ENCODE measurements at regions not wholly inside any gene's neighbourhood (a gene's known extent, or its start where the extent isn't known, plus 50 kb on each side); places are given as distances from the start of the nearest gene placed in this dataset.

DNA sequence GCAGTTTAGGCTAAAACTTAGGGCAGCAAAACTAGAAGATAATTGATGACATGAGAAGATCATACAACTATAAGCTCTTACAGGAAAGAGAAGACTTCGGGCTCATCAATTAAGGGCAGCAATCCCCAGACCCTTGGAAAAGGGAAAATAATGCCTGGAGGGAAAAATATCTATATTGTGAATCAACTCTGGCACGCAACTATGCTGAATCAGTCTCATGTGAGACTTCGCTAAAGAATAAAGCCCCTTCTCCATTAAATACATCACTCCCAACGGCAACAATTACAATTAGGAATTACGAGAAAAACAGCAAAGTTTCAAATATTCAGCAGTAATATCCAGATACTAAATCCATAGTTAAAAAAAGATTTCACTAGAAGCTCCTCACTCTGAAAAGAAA is 2016.8 kb upstream of the IGFBP7 start:
- Histone ChIP-seq H3K9me3 (ENCODE audit: low read depth, low read length) (no peaks in the 10 kb centered on the region), H3K4me3 (ENCODE audit: low read length) (no peak overlapping the region), H3K4me1 (ENCODE audit: insufficient read depth, low read length) (no peaks in the 10 kb centered on the region), H3K27me3 (ENCODE audit: insufficient read depth, low read length) (no peaks in the 10 kb centered on the region)

DNA sequence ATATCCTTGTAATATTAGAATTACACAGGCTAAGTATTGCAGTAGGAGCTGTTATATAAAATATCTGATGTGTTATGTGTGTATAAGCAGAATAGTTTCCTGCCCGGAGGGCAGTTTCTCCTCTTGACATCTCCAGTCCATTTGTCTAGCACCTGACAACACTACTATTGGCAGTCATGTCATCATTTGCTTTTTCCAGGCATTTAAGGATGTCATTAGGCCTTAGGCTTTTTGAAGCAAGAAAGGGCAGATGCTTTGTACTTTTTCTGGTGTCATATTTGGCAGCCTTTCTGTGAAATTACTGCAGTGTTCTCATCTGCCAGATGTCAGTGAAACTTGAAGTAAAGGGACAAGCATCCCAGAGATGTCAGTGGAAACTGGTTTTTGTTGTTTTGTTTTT is 2017.6 kb upstream of the IGFBP7 start:
- Histone ChIP-seq H3K9me3 (ENCODE audit: low read depth, low read length) (no peaks in the 10 kb centered on the region), H3K27me3 (ENCODE audit: insufficient read depth, low read length) (no peaks in the 10 kb centered on the region), H3K4me3 (ENCODE audit: low read length) (no peak overlapping the region), H3K4me1 (ENCODE audit: insufficient read depth, low read length) (no peaks in the 10 kb centered on the region)

DNA sequence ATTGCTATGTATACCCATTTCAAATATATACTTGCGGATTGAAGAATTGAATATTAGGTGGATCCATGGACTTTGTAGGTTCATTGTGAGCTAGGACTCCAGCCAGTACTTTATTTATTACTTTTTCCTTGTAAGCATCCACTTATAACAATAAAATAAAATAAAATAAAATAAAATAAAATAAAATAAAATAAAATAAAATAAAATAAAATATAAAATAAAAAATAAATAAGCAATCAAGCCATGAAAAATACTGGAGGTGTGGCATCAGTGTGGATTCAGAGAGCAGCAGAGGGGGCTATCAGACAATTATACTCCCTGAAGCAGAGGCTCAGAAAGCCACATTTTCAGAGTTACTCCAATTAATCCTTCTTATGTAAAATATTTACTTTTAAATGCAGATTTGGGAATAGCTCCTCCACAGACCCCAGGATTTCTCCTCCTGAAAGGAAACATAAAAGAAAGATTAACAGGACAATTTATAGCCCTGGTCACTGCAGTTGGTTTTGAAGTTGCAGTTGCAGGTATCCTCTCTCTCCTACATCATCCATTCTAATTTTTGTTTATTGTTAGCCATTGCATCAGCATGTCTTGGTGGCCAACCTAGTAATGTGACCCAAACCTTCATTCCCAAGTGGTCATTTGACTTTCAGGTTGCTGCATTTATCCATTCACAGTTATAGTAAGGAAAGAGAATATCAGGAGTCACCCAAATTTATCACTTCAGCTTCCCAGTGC is 2025.2 kb upstream of the IGFBP7 start:
- H3K4me3 ChIP-seq (ENCODE audit: low read length) = no peak overlapping the region
- no peaks in the 10 kb centered on the region for H3K4me1 ChIP-seq (ENCODE audit: insufficient read depth, low read length)
- no peaks in the 10 kb centered on the region for H3K27me3 ChIP-seq (ENCODE audit: insufficient read depth, low read length)
- H3K9me3 ChIP-seq (ENCODE audit: low read depth, low read length) = no peaks in the 10 kb centered on the region

DNA sequence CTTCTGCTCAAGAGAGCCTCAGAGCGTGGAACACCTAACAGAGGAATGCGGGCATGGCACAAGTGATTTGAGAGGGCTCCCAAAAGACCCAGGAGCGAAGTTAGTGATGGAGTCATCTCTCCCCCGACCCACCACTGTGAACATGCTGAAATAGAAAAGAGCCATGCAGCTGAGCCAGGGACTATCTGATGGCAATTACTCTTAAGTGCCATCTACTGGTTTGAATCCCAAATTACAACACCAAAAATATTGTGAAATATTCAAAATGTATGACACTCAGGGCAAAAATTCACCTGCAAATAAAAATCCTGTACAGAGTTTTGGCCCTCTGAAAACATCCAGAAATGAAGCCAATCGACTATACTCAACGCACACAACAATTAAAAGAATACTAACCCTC is 2038.9 kb upstream of the ADGRL3 start:
- H3K27me3 ChIP-seq (ENCODE audit: insufficient read depth, low read length) = no peaks in the 10 kb centered on the region
- no peaks in the 10 kb centered on the region for H3K4me1 ChIP-seq (ENCODE audit: insufficient read depth, low read length)
- no peak overlapping the region for H3K4me3 ChIP-seq (ENCODE audit: low read length)
- H3K9me3 ChIP-seq (ENCODE audit: low read depth, low read length) = peaks cover 7% of the 10 kb centered on the region

DNA sequence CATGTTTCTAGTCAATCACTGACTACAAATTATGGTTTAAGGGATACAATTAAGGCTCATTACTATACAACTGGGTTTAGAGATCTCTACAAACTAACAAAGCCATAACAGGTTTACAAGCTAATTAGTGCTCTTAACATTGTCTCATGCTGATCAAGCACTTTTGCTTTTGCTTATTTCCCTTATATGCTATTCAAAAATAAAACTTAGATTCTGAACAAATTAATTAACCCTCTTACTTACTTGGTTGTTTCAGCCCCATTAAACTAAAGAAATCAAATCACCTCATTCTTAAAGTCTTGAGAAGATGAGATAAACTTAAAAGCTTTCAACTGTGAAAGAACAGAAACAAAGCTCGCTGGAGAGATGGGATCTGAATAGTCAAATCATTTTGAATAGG is 2024.5 kb upstream of the ADGRL3 start:
- no peak overlapping the region for H3K4me3 ChIP-seq (ENCODE audit: low read length)
- H3K4me1 ChIP-seq (ENCODE audit: insufficient read depth, low read length) = no peaks in the 10 kb centered on the region
- H3K9me3 ChIP-seq (ENCODE audit: low read depth, low read length) = no peaks in the 10 kb centered on the region
- H3K27me3 ChIP-seq (ENCODE audit: insufficient read depth, low read length) = no peaks in the 10 kb centered on the region

DNA sequence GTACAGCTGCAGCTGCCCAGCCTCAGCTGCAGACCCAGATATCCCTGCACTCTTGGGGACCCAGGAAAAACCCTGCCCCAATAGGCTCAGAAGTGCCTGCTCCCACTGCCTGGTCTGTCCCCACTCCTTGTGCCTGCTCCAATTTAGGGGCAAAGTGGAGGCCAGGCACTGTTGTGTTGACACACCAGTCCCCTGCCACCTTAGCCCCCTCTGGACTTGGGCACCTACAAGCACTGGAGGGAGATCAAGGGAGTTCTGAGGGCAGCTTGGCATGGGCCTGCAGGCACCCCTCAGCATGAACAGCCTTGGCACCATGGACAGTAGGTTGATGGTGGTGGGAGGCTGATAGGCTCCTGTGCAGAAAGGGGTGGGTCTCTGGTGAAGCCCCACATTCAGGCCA is 2020.8 kb upstream of the ADGRL3 start:
- no peak overlapping the region for H3K4me3 ChIP-seq (ENCODE audit: low read length)
- no peaks in the 10 kb centered on the region for H3K27me3 ChIP-seq (ENCODE audit: insufficient read depth, low read length)
- H3K4me1 ChIP-seq (ENCODE audit: insufficient read depth, low read length) = no peaks in the 10 kb centered on the region
- H3K9me3 ChIP-seq (ENCODE audit: low read depth, low read length) = no peaks in the 10 kb centered on the region

DNA sequence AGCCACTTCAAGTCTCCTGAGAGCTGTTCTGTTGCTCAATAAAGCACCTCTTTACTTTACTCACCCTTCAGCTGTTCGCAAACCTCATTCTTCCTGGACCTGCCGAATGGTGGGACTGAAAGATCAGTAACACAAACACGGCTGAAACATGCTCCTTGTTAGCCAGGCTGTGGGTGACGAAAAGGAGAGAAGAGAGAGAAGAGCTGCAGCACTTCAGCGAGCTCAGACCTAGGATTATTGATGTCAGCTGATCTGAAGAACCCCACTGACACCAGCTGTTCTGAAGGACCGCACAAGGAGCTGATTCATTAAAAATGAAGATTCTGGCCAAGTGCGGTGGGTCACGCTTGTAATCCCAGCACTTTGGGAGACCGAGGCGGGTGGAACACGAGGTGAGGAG is 2020.0 kb upstream of the ADGRL3 start:
- no peaks in the 10 kb centered on the region for H3K9me3 ChIP-seq (ENCODE audit: low read depth, low read length)
- H3K4me1 ChIP-seq (ENCODE audit: insufficient read depth, low read length) = no peaks in the 10 kb centered on the region
- no peak overlapping the region for H3K4me3 ChIP-seq (ENCODE audit: low read length)
- no peaks in the 10 kb centered on the region for H3K27me3 ChIP-seq (ENCODE audit: insufficient read depth, low read length)

DNA sequence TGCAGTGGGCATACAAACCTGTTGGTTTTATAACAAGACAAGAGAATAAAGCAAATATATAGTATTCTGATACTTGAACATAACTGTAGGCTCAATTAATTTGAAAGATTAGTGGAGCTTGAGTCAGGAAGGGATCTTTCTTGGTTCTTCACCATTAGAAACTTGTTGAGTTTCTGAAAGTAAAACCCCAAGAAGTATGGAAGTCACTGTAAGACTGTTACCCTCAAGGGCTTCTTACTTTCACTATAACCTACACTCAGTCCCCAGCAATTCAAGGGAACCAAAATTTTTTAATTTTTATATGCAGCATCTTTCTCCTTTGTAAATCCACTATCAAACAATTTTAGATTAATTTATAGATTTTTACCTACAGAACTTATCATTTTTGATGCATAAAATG is 2019.2 kb upstream of the ADGRL3 start:
- H3K9me3 ChIP-seq (ENCODE audit: low read depth, low read length) = no peaks in the 10 kb centered on the region
- H3K4me3 ChIP-seq (ENCODE audit: low read length) = no peak overlapping the region
- no peaks in the 10 kb centered on the region for H3K4me1 ChIP-seq (ENCODE audit: insufficient read depth, low read length)
- H3K27me3 ChIP-seq (ENCODE audit: insufficient read depth, low read length) = no peaks in the 10 kb centered on the region

DNA sequence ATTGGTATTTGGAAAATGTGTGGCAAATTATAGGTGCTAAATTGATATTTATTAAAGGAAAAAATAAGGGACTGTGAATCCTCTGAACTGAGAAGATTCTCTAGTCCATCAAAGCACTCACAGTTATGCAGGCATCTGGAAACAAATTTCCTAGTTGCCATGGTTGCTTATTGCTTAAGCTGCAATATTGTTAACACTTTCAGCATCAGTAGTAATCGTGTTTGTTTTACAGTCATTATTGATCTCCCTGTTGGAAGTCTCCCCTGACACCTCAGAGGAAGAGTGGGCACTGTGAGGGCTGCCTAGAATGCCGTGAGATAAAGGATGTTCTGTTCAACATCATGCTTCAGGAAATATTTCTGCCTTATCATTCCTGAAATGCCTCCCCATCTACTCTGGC is 2004.3 kb upstream of the ADGRL3 start:
- Histone ChIP-seq H3K27me3 (ENCODE audit: insufficient read depth, low read length) (no peaks in the 10 kb centered on the region), H3K9me3 (ENCODE audit: low read depth, low read length) (no peaks in the 10 kb centered on the region), H3K4me1 (ENCODE audit: insufficient read depth, low read length) (no peaks in the 10 kb centered on the region), H3K4me3 (ENCODE audit: low read length) (no peak overlapping the region)

DNA sequence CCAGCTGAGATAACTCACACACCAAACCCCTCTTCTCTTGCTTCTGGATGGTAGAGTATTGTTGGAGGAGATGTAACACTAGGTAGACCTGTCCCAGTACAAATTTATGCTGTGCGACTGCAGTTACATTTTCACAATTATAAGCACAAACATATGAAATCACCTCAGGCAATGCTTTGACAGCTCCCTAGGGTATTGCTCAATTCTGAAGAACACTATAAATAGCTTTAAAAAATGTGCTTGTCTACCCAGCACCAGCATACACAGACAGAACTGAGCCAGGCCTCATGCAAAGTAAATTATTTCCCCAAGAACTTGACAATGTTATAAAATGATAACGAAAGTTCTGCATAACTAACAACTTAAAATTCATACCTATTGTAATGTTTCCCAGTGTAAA is 1999.1 kb upstream of the ADGRL3 start:
- H3K27me3 ChIP-seq (ENCODE audit: insufficient read depth, low read length) = no peaks in the 10 kb centered on the region

DNA sequence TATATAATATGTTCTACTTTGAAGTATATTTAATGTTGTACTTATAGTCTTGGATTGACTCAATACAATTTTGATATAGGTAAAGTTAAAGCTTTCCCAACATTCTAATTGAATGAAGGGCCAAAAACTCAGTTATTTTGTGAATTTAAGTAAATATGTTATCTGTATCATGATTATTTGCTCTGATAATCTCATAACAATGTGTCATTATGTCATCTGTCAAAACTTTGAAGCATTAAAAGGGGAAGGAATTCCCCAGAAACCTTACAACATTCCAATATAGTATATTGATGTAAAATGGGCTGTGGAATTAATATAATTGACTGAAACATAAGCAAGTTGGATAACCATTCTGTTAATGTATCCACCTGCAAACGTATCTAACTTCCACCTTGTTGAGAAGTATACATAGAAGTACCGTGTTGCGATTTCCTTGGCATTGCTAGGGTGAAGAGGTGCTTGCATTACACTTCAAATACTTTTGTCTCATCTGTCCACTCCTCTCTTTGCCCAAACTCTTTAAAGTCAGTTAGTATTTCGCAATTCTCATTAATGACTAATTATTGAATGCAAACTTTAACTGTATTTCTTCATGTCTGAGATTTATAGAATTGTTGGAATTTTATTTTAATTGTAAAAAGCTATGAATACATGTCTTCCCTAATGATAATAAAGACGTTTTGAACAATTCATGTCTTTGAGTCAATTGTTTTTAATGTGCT is 1982.1 kb upstream of the ADGRL3 start:
- no peaks in the 10 kb centered on the region for H3K9me3 ChIP-seq (ENCODE audit: low read depth, low read length)
- no peaks in the 10 kb centered on the region for H3K27me3 ChIP-seq (ENCODE audit: insufficient read depth, low read length)
- no peak overlapping the region for H3K4me3 ChIP-seq (ENCODE audit: low read length)
- no peaks in the 10 kb centered on the region for H3K4me1 ChIP-seq (ENCODE audit: insufficient read depth, low read length)

More for the DNA sequence above, 1999.1 kb upstream of the ADGRL3 start:
- H3K4me3 ChIP-seq (ENCODE audit: low read length) = no peak overlapping the region
- H3K4me1 ChIP-seq (ENCODE audit: insufficient read depth, low read length) = no peaks in the 10 kb centered on the region
- H3K9me3 ChIP-seq (ENCODE audit: low read depth, low read length) = no peaks in the 10 kb centered on the region

DNA sequence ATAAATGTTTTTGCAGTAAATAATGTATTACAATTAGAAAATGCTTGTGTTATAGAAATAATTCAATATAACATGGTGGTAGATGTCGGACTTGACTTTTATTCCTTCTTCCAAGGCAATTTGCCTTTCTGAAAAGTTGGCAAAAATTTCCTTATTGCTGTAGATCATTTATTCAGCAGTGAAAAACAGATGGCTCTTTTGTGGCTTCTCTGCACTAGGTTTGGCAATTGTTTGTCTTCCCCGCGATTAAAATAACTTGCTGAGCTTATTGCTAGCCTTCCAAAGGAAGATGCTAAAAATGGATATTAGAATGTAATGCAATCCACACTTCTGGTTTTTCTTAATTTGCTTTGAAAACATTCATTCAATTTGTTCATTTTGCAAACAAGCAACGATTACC is 1977.9 kb upstream of the ADGRL3 start:
- no peaks in the 10 kb centered on the region for H3K27me3 ChIP-seq (ENCODE audit: insufficient read depth, low read length)
- H3K4me3 ChIP-seq (ENCODE audit: low read length) = no peak overlapping the region
- no peaks in the 10 kb centered on the region for H3K9me3 ChIP-seq (ENCODE audit: low read depth, low read length)

DNA sequence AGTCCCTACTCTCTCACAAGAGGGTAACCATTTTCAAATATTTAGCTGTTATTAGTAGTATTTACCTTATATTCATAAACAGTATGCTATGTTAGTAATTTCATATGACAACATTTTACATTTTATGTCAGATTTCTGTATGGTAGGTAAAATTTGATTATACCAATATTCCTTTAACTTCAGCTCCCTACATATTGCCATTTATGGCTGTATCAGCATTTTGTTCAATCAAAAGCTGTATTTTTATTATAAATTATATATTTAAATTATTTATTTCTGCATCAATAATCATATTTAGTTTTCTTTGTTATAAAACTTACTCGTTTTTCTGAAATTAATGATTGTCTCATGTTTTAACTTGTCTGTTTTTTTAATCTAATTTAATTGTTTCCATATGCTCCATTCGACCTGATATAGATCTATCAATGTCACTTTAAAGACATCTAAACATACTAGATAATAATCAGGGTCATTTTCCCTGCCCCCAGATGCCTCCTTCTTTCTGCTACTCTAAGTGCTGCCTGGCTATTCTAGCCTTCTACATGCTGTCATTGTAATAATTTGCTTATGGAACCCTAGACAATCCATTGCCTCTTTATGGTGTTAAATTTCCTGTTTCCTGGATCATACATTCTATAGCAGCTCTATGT is 1976.7 kb upstream of the ADGRL3 start:
- Histone ChIP-seq H3K4me1 (ENCODE audit: insufficient read depth, low read length) (no peaks in the 10 kb centered on the region), H3K4me3 (ENCODE audit: low read length) (no peak overlapping the region)

More for the DNA sequence above, 1977.9 kb upstream of the ADGRL3 start:
- no peaks in the 10 kb centered on the region for H3K4me1 ChIP-seq (ENCODE audit: insufficient read depth, low read length)

DNA sequence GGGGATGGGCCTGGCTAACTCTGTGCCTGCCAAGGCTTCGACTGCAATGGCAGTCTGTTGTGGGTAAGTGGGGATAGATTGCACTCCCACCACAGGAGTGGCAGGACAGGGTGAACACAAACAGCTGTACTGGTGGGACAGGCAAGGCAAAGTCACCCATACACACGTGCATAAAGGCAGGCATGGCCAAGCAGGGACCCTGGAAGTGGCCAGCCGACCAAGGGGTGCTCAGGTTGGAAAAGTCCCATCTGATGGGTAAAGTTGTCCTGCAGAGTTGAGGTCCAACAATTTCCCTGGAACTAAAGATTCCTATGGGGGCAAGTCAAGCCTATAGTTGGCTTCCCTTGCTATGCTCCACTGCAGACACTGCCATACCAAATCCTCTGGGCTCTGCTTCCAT is 1961.9 kb upstream of the ADGRL3 start:
- H3K4me3 ChIP-seq (ENCODE audit: low read length) = no peak overlapping the region
- H3K27me3 ChIP-seq (ENCODE audit: insufficient read depth, low read length) = no peaks in the 10 kb centered on the region
- no peaks in the 10 kb centered on the region for H3K4me1 ChIP-seq (ENCODE audit: insufficient read depth, low read length)
- no peaks in the 10 kb centered on the region for H3K9me3 ChIP-seq (ENCODE audit: low read depth, low read length)

More for the DNA sequence above, 1976.7 kb upstream of the ADGRL3 start:
- H3K9me3 ChIP-seq (ENCODE audit: low read depth, low read length) = no peaks in the 10 kb centered on the region
- H3K27me3 ChIP-seq (ENCODE audit: insufficient read depth, low read length) = no peaks in the 10 kb centered on the region

DNA sequence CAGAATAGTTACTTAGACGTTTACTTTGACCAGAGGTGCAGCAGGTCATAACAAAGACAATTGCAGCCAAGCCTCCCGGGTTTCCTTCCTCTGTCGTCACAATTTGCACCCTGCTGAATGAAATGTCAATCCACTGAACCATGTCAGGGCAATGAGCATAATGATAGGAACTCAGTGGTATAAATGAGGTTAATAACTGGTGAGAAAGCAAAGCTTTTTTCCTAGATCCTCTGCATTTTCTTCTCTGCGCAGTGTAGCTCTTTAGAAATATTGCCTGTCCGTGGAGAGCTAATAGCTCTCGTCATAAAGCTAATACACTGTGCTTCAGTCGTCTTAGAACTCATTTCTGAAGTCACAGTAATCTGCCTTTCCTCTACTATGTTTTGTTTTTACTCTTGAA is 1960.1 kb upstream of the ADGRL3 start:
- H3K9me3 ChIP-seq (ENCODE audit: low read depth, low read length) = no peaks in the 10 kb centered on the region
- no peaks in the 10 kb centered on the region for H3K4me1 ChIP-seq (ENCODE audit: insufficient read depth, low read length)
- no peaks in the 10 kb centered on the region for H3K27me3 ChIP-seq (ENCODE audit: insufficient read depth, low read length)
- H3K4me3 ChIP-seq (ENCODE audit: low read length) = no peak overlapping the region
